ENCODE measurements at regions not wholly inside any gene's neighbourhood (a gene's known extent, or its start where the extent isn't known, plus 50 kb on each side); places are given as distances from the start of the nearest gene placed in this dataset.

GRCh38 chr2:199014226-199014625, 443.5 kb downstream of the SATB2 start:
- TF ChIP-seq Cebpa-rat (IDR thresholded peaks at IDR 0.05): no peak
- Histone ChIP-seq H3K27ac (no peak overlapping the region), H3K4me2 (no peak overlapping the region)

GRCh38 chr2:199011908-199012307, 445.8 kb downstream of the SATB2 start:
- no peak for TF ChIP-seq Cebpa-rat (IDR thresholded peaks at IDR 0.05)
- no peak overlapping the region for H3K9ac ChIP-seq
- peaks cover 0 to 16% (median 4%) of the 10 kb centered on the region in 11 experiments; a peak in 3 of 22 replicates for H3K9me3 ChIP-seq (replicated peaks in 1 of 11)
- no peaks in the 10 kb centered on the region for H3K27me3 ChIP-seq
- no peaks in the 10 kb centered on the region for H3K4me1 ChIP-seq
- no peak overlapping the region for H3K27ac ChIP-seq
- no peaks in the 10 kb centered on the region for H3K36me3 ChIP-seq
- H4K20me1 ChIP-seq: no peaks in the 10 kb centered on the region
- H3K4me3 ChIP-seq: no peak overlapping the region
- H3K4me2 ChIP-seq: no peak overlapping the region

More at GRCh38 chr2:199014226-199014625, 443.5 kb downstream of the SATB2 start:
- Histone ChIP-seq H3K4me1 (no peaks in the 10 kb centered on the region), H3K36me3 (no peaks in the 10 kb centered on the region), H4K20me1 (no peaks in the 10 kb centered on the region), H3K4me3 (no peak overlapping the region), H3K27me3 (no peaks in the 10 kb centered on the region), H3K9ac (no peak overlapping the region), H3K9me3 (replicated peaks in 1 of 11) (0 out of 22 replicates have a peak, but pooled peaks cover 0 to 6% (median 0%) of the 10 kb centered on the region in 11 experiments)

GRCh38 chr2:198994678-198995077, 463.1 kb downstream of the SATB2 start:
- H3K9ac ChIP-seq: no peak overlapping the region
- no peak overlapping the region for H3K4me2 ChIP-seq
- H3K9me3 ChIP-seq (replicated peaks in 1 of 11): peaks cover 6 to 18% (median 11%) of the 10 kb centered on the region in 11 experiments; a peak in 14 of 22 replicates
- H3K27me3 ChIP-seq: no peaks in the 10 kb centered on the region
- no peaks in the 10 kb centered on the region for H3K36me3 ChIP-seq
- H3K4me1 ChIP-seq: no peaks in the 10 kb centered on the region
- no peak overlapping the region for H3K4me3 ChIP-seq
- H3K27ac ChIP-seq: no peak overlapping the region
- no peak for TF ChIP-seq Cebpa-rat (IDR thresholded peaks at IDR 0.05)
- H4K20me1 ChIP-seq: no peaks in the 10 kb centered on the region

- Histone ChIP-seq H3K36me3 (no peaks in the 10 kb centered on the region), H3K4me1 (no peaks in the 10 kb centered on the region), H3K9ac (no peak overlapping the region)
Observed at GRCh38 chr2:198991431-198991830, 466.3 kb downstream of the SATB2 start.

GRCh38 chr2:198975779-198976178, 482.0 kb downstream of the SATB2 start:
- H3K4me3 ChIP-seq: no peak overlapping the region
- peaks cover 19 to 40% (median 25%) of the 10 kb centered on the region in 11 experiments; a peak in 21 of 22 replicates for H3K9me3 ChIP-seq (replicated peaks in 1 of 11)
- no peaks in the 10 kb centered on the region for H4K20me1 ChIP-seq
- H3K9ac ChIP-seq: no peak overlapping the region
- no peaks in the 10 kb centered on the region for H3K27me3 ChIP-seq
- H3K4me2 ChIP-seq: no peak overlapping the region
- H3K27ac ChIP-seq: no peak overlapping the region
- H3K4me1 ChIP-seq: no peaks in the 10 kb centered on the region
- no peaks in the 10 kb centered on the region for H3K36me3 ChIP-seq
- TF ChIP-seq Cebpa-rat (IDR thresholded peaks at IDR 0.05): no peak

More at GRCh38 chr2:198991431-198991830, 466.3 kb downstream of the SATB2 start:
- H3K4me2 ChIP-seq: no peak overlapping the region
- no peaks in the 10 kb centered on the region for H3K27me3 ChIP-seq
- peaks cover 9 to 23% (median 14%) of the 10 kb centered on the region in 11 experiments; a peak in 17 of 22 replicates for H3K9me3 ChIP-seq (replicated peaks in 1 of 11)
- H3K27ac ChIP-seq: no peak overlapping the region
- H3K4me3 ChIP-seq: no peak overlapping the region
- no peaks in the 10 kb centered on the region for H4K20me1 ChIP-seq
- no peak for TF ChIP-seq Cebpa-rat (IDR thresholded peaks at IDR 0.05)

- Histone ChIP-seq H3K9ac (no peak overlapping the region), H3K9me3 (replicated peaks in 1 of 11) (peaks cover 19 to 40% (median 25%) of the 10 kb centered on the region in 11 experiments; a peak in 21 of 22 replicates), H3K27me3 (no peaks in the 10 kb centered on the region), H3K4me3 (no peak overlapping the region), H3K4me2 (no peak overlapping the region), H3K27ac (no peak overlapping the region), H3K36me3 (no peaks in the 10 kb centered on the region), H3K4me1 (no peaks in the 10 kb centered on the region), H4K20me1 (no peaks in the 10 kb centered on the region)
- TF ChIP-seq Cebpa-rat (IDR thresholded peaks at IDR 0.05): no peak
Observed at GRCh38 chr2:198973785-198974184, 484.0 kb downstream of the SATB2 start.

GRCh38 chr2:198973181-198973580, 484.6 kb downstream of the SATB2 start:
- H3K9me3 ChIP-seq (replicated peaks in 1 of 11): peaks cover 19 to 40% (median 25%) of the 10 kb centered on the region in 11 experiments; a peak in 21 of 22 replicates
- no peaks in the 10 kb centered on the region for H3K36me3 ChIP-seq
- no peak overlapping the region for H3K4me3 ChIP-seq
- TF ChIP-seq Cebpa-rat (IDR thresholded peaks at IDR 0.05): no peak
- no peak overlapping the region for H3K27ac ChIP-seq
- H3K27me3 ChIP-seq: no peaks in the 10 kb centered on the region
- no peak overlapping the region for H3K4me2 ChIP-seq
- H3K4me1 ChIP-seq: no peaks in the 10 kb centered on the region
- H3K9ac ChIP-seq: no peak overlapping the region
- no peaks in the 10 kb centered on the region for H4K20me1 ChIP-seq

GRCh38 chr2:198968545-198968944, 489.2 kb downstream of the SATB2 start:
- H3K9ac ChIP-seq: no peak overlapping the region
- no peak for TF ChIP-seq Cebpa-rat (IDR thresholded peaks at IDR 0.05)
- H3K4me1 ChIP-seq: no peaks in the 10 kb centered on the region
- no peak overlapping the region for H3K4me3 ChIP-seq
- H3K4me2 ChIP-seq: no peak overlapping the region
- peaks cover 0 to 3% (median 0%) of the 10 kb centered on the region in 11 experiments; a peak in 2 of 22 replicates for H3K9me3 ChIP-seq (replicated peaks in 1 of 11)
- no peaks in the 10 kb centered on the region for H4K20me1 ChIP-seq
- H3K36me3 ChIP-seq: no peaks in the 10 kb centered on the region
- H3K27ac ChIP-seq: no peak overlapping the region
- no peaks in the 10 kb centered on the region for H3K27me3 ChIP-seq

GRCh38 chr2:198966269-198966668, 491.5 kb downstream of the SATB2 start:
- Histone ChIP-seq H3K27me3 (no peaks in the 10 kb centered on the region), H3K4me3 (no peak overlapping the region), H3K36me3 (no peaks in the 10 kb centered on the region), H3K4me1 (peaks cover 0 to 4% (median 0%) of the 10 kb centered on the region in 10 experiments; a peak in 3 of 20 replicates), H3K4me2 (no peak overlapping the region), H4K20me1 (no peaks in the 10 kb centered on the region), H3K27ac (no peak overlapping the region), H3K9me3 (replicated peaks in 1 of 11) (no peaks in the 10 kb centered on the region), H3K9ac (no peak overlapping the region)
- no peak for TF ChIP-seq Cebpa-rat (IDR thresholded peaks at IDR 0.05)

GRCh38 chr2:198961547-198961946, 496.2 kb downstream of the SATB2 start:
- no peaks in the 10 kb centered on the region for H3K27me3 ChIP-seq
- no peak overlapping the region for H3K4me2 ChIP-seq
- no peak overlapping the region for H3K4me3 ChIP-seq
- TF ChIP-seq Cebpa-rat (IDR thresholded peaks at IDR 0.05): no peak
- H3K9ac ChIP-seq: no peak overlapping the region
- peaks cover 0 to 7% (median 0%) of the 10 kb centered on the region in 10 experiments; a peak in 3 of 20 replicates for H3K4me1 ChIP-seq
- H3K9me3 ChIP-seq (replicated peaks in 1 of 11): no peaks in the 10 kb centered on the region
- no peaks in the 10 kb centered on the region for H3K36me3 ChIP-seq
- no peak overlapping the region for H3K27ac ChIP-seq
- H4K20me1 ChIP-seq: no peaks in the 10 kb centered on the region

All from BLaER1 treated with 17β-estradiol and CSF1 and Interleukin-3, amounts not matched to agents 10 nM and 100 nM (cell line).